GM12878 (cell line): ENCODE measurements at regions not wholly inside any gene's neighbourhood (a gene's known extent, or its start where the extent isn't known, plus 50 kb on each side); places are given as distances from the start of the nearest gene placed in this dataset.

Experiments
- ATAC-seq: fragments of 200-7000 bp; cut with Tn5 transposase; 3 replicates; pipeline ENCODE4 v1.9.1; 2020; ENCODE audit warnings: mild to moderate bottlenecking, moderate library complexity
- BruUV-seq: library from RNA; stranded (reverse); fragments of 400-500 nt; replicated peaks from 2 replicates; lab custom pipeline; 2021; lab: Mats Ljungman, UMichigan
- CTCF ChIA-PET: fragments of 300-600 bp; sonication (Branson Sonifier 250); formaldehyde crosslinking; extraction: SDS; loops from one replicate; lab custom pipeline; 2021; ENCODE audit warnings: inconsistent platforms; lab: Yijun Ruan, JAX
- POLR2A ChIA-PET: fragments of 350-600 bp; formaldehyde crosslinking; extraction: SDS; loops from one replicate; lab custom pipeline; 2021; ENCODE audit warnings: inconsistent platforms; lab: Charles Lee
- RAD21 ChIA-PET: fragments of 300-600 bp; sonication (Branson Sonifier 250); formaldehyde crosslinking; loops from one replicate; lab custom pipeline; 2023; ENCODE audit warnings: antibody characterized with exemption; ENCODE audit not compliant: unreplicated experiment; lab: Charles Lee
- SMC1A ChIA-PET: fragments of 300-600 bp; sonication (Branson Sonifier 250); formaldehyde crosslinking; loops from one replicate; lab custom pipeline; 2023; ENCODE audit not compliant: unreplicated experiment, uncharacterized antibody; lab: Charles Lee
- DNase-seq: peaks from one replicate; pipeline ENCODE4 v3.0.0-alpha.2; 2011; ENCODE audit warnings: low read depth, low spot score
- FAIRE-seq: peaks from 3 replicates; lab custom pipeline; 2011; peaks lifted over from hg19 to GRCh38; lab: Jason Lieb, UNC
- H2AFZ ChIP-seq: 2 replicates; pipeline ENCODE4 v1.6.0; 2011; ENCODE audit warnings: low read depth, low read length, control low read depth; ENCODE audit not compliant: control insufficient read depth
- H3K27ac ChIP-seq: 2 replicates; pipeline ENCODE4 v1.5.1; 2011; ENCODE audit warnings: control low read depth; ENCODE audit not compliant: control insufficient read depth, insufficient read depth
- H3K27me3 ChIP-seq, 2 experiments: replicated peaks in 1 of 2; 2 replicates each; pipeline versions ENCODE4 v1.6.0 to v1.6.1; 2011; ENCODE audit warnings: low read length in 1 of 2; ENCODE audit not compliant: control insufficient read depth in 2 of 2, insufficient read depth in 2 of 2
- H3K36me3 ChIP-seq, 2 experiments: 2 replicates each; pipeline ENCODE4 v1.5.1; 2011; ENCODE audit warnings: low read length in 1 of 2; ENCODE audit not compliant: control insufficient read depth in 2 of 2, insufficient read depth in 2 of 2
- H3K4me1 ChIP-seq: 2 replicates; pipeline ENCODE4 v1.6.1; 2011; ENCODE audit warnings: mild to moderate bottlenecking, low read length, moderate library complexity, mixed read lengths; ENCODE audit not compliant: control insufficient read depth, insufficient read depth
- H3K4me2 ChIP-seq: 2 replicates; pipeline ENCODE4 v1.6.0; 2011; ENCODE audit warnings: control low read depth; ENCODE audit not compliant: control insufficient read depth, insufficient read depth
- H3K4me3 ChIP-seq: fragments of 200-600 bp; sonication (generic); 2 replicates; pipeline ENCODE4 v1.5.1; 2016
- H3K79me2 ChIP-seq: 2 replicates; pipeline ENCODE4 v1.6.0; 2011; ENCODE audit warnings: low read length; ENCODE audit not compliant: control insufficient read depth, insufficient read depth
- H3K9ac ChIP-seq: 2 replicates; pipeline ENCODE4 v1.8.0; 2011; ENCODE audit warnings: low read length, control low read depth, mixed read lengths; ENCODE audit not compliant: control insufficient read depth, insufficient read depth
- H3K9me3 ChIP-seq: replicated peaks from 3 replicates; pipeline ENCODE4 v1.5.1; 2011; ENCODE audit warnings: mild to moderate bottlenecking, low read length; ENCODE audit not compliant: control insufficient read depth, insufficient read depth
- H4K20me1 ChIP-seq: 2 replicates; pipeline ENCODE4 v1.6.0; 2011; ENCODE audit not compliant: control insufficient read depth, insufficient read depth
- CBFB ChIP-seq: IDR thresholded peaks from 2 replicates; pipeline ENCODE4 v1.6.1; 2016; ENCODE audit warnings: antibody characterized with exemption, low read depth
- EP300 ChIP-seq, 2 experiments: fragments of 150-350 bp in 1 of 2; IDR thresholded peaks; 2 replicates each; pipeline ENCODE4 v1.6.1; 2011 to 2012; ENCODE audit warnings: low read depth in 2 of 2, low read length in 2 of 2, borderline replicate concordance in 1 of 2, improper control_type of control experiment in 1 of 2, inconsistent platforms in 1 of 2; ENCODE audit not compliant: control insufficient read depth in 1 of 2
- ETV6 ChIP-seq, 2 experiments: fragments of 450-650 bp in 1 of 2; IDR thresholded peaks in 1 of 2; conservative IDR thresholded peaks in 1 of 2; 2 replicates each; pipeline ENCODE4 v1.6.1; 2014; ENCODE audit warnings: antibody characterized with exemption in 1 of 2, borderline replicate concordance in 1 of 2, low read depth in 1 of 2, mild to moderate bottlenecking in 1 of 2, moderate library complexity in 1 of 2
- EZH2 ChIP-seq: IDR thresholded peaks from 2 replicates; pipeline ENCODE4 v1.6.1; 2012; ENCODE audit warnings: low read depth, mild to moderate bottlenecking, control low read depth, inconsistent platforms, low read length, borderline replicate concordance; ENCODE audit not compliant: control insufficient read depth
- FOXK2 ChIP-seq: fragments of 450-650 bp; IDR thresholded peaks from 2 replicates; pipeline ENCODE4 v1.6.1; 2017; ENCODE audit warnings: mild to moderate bottlenecking, moderate library complexity
- KDM1A ChIP-seq: fragments of 200-600 bp; sonication (generic); IDR thresholded peaks from 2 replicates; pipeline ENCODE4 v1.6.1; 2016; ENCODE audit warnings: borderline replicate concordance
- MEF2A ChIP-seq: IDR thresholded peaks from 2 replicates; pipeline ENCODE4 v1.6.1; 2011; ENCODE audit warnings: low read depth, mild to moderate bottlenecking, low read length, moderate library complexity; ENCODE audit not compliant: insufficient read depth
- SMARCA5 ChIP-seq: fragments of 450-650 bp; IDR thresholded peaks from 2 replicates; pipeline ENCODE4 v1.6.1; 2017; ENCODE audit warnings: mild to moderate bottlenecking
- SPI1 ChIP-seq: IDR thresholded peaks from 2 replicates; pipeline ENCODE4 v1.6.1; 2011; ENCODE audit warnings: low read depth, mild to moderate bottlenecking, low read length, moderate library complexity, borderline replicate concordance; ENCODE audit not compliant: insufficient read depth
- SREBF2 ChIP-seq: IDR thresholded peaks from 2 replicates; pipeline ENCODE4 v1.6.1; 2012; ENCODE audit warnings: mild to moderate bottlenecking, low read length
- WGBS: methylation state at CpG from one replicate; pipeline ENCODE4 v1.1.6; 2016; ENCODE audit warnings: low lambda C conversion rate; ENCODE audit not compliant: insufficient replicate concordance, insufficient coverage; ENCODE audit errors: missing lambda C conversion rate; 5-methylcytosine and 5-hydroxymethylcytosine counted together
- in situ Hi-C: fragments of 300-500 bp; cut with MboI; formaldehyde crosslinking; loops from 9 replicates; pipeline ENCODE4 v1.14.3; 2018; ENCODE audit warnings: mixed read lengths
- intact Hi-C: fragments of 100-400 bp; cut with micrococcal nuclease; formaldehyde crosslinking; loops from one replicate; pipeline ENCODE4 v1.14.2; 2022; ENCODE audit not compliant: unreplicated experiment
- TF ChIP-seq, protein P1 (sequence below): fragments of 450-650 bp; IDR thresholded peaks from 2 replicates; pipeline ENCODE4 v1.6.1; 2017; ENCODE audit warnings: mild to moderate bottlenecking, low read depth, inconsistent platforms; ENCODE audit not compliant: poor library complexity, severe bottlenecking
- TF ChIP-seq, protein P2 (sequence below): IDR thresholded peaks from 2 replicates; pipeline ENCODE4 v1.6.1; 2011; ENCODE audit warnings: low read depth, mild to moderate bottlenecking, low read length, moderate library complexity, borderline replicate concordance; ENCODE audit errors: extremely low read depth
- TF ChIP-seq, protein P3 (sequence below): fragments of 450-650 bp; IDR thresholded peaks from 2 replicates; pipeline ENCODE4 v1.6.1; 2017; ENCODE audit warnings: borderline replicate concordance

DNA sequence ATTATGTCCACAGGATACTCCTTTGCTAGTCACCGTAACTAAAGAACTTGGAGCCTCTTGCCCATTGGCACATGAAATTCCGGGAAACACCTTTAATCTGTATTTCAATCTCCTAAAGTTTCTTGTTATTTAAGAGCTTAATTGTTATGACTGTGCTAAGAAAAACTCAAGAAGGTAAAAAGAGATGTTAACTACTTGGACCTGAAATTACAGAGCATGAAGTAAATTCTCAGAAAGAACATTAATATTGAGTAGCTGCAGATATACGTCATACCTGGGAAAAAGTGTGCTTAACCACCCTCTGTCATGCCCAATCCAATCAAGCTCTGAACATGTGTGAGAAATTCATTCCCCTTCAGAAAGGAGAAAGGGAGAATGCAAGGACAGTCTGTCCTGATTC is 394.9 kb upstream of the PTGER4 start:
- FAIRE-seq (no peak), DNase-seq (no peak), ATAC-seq (no peak)
- in situ Hi-C loops = no loop called here
- Histone ChIP-seq H3K36me3 (no peaks in the 10 kb centered on the region), H3K79me2 (no peaks in the 10 kb centered on the region), H3K9me3 (no peaks in the 10 kb centered on the region), H3K27me3 (peaks cover 0 to 3% of the 10 kb centered on the region in 2 experiments; a peak in 2 of 4 replicates), H3K4me2 (no peak overlapping the region), H3K27ac (no peak overlapping the region), H3K9ac (no peak overlapping the region), H3K4me1 (no peaks in the 10 kb centered on the region), H4K20me1 (no peaks in the 10 kb centered on the region), H2AFZ (no peak overlapping the region), H3K4me3 (no peak overlapping the region)
- ChIA-PET POLR2A (no interaction called here), CTCF (interaction anchor here (0.6 to 0.8 kb wide), 2 partner anchors 9 to 526 kb away, joined by 3 read pairs; no protein-coding TSS in a partner anchor), SMC1A (interaction anchor here (0.6 kb wide), 1 partner anchor 14 kb away, joined by 4 read pairs; no protein-coding TSS in a partner anchor), RAD21 (no interaction called here)
- TF ChIP-seq SREBF2 = no peak
- TF ChIP-seq SPI1 = no peak
- TF ChIP-seq, protein P1, sequence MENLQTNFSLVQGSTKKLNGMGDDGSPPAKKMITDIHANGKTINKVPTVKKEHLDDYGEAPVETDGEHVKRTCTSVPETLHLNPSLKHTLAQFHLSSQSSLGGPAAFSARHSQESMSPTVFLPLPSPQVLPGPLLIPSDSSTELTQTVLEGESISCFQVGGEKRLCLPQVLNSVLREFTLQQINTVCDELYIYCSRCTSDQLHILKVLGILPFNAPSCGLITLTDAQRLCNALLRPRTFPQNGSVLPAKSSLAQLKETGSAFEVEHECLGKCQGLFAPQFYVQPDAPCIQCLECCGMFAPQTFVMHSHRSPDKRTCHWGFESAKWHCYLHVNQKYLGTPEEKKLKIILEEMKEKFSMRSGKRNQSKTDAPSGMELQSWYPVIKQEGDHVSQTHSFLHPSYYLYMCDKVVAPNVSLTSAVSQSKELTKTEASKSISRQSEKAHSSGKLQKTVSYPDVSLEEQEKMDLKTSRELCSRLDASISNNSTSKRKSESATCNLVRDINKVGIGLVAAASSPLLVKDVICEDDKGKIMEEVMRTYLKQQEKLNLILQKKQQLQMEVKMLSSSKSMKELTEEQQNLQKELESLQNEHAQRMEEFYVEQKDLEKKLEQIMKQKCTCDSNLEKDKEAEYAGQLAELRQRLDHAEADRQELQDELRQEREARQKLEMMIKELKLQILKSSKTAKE = no peak
- TF ChIP-seq, protein P2, sequence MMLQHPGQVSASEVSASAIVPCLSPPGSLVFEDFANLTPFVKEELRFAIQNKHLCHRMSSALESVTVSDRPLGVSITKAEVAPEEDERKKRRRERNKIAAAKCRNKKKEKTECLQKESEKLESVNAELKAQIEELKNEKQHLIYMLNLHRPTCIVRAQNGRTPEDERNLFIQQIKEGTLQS = no peak
- no peak for TF ChIP-seq FOXK2
- TF ChIP-seq KDM1A = no peak
- TF ChIP-seq CBFB = no peak
- TF ChIP-seq SMARCA5 = no peak
- no peak for TF ChIP-seq MEF2A
- no peak for TF ChIP-seq EP300 (IDR thresholded peaks at IDR 0.05; ENCODE audit: borderline replicate concordance in 1 of 2, control insufficient read depth in 1 of 2, low read depth in 2 of 2, low read length in 2 of 2)
- no peak for TF ChIP-seq EZH2
- no peak for TF ChIP-seq ETV6 (conservative IDR thresholded peaks at IDR 0.05 in 1 of 2, IDR thresholded peaks at IDR 0.05 in 1 of 2; ENCODE audit: borderline replicate concordance in 1 of 2, low read depth in 1 of 2)
- TF ChIP-seq, protein P3, sequence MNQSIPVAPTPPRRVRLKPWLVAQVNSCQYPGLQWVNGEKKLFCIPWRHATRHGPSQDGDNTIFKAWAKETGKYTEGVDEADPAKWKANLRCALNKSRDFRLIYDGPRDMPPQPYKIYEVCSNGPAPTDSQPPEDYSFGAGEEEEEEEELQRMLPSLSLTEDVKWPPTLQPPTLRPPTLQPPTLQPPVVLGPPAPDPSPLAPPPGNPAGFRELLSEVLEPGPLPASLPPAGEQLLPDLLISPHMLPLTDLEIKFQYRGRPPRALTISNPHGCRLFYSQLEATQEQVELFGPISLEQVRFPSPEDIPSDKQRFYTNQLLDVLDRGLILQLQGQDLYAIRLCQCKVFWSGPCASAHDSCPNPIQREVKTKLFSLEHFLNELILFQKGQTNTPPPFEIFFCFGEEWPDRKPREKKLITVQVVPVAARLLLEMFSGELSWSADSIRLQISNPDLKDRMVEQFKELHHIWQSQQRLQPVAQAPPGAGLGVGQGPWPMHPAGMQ = no peak
- 26% methylated on average over 3 of the region's 3 CpGs for WGBS
- BruUV-seq = no TSS peak
- intact Hi-C loops = no loop called here
